HL-60 (cell line): ENCODE measurements at regions not wholly inside any gene's neighbourhood (a gene's known extent, or its start where the extent isn't known, plus 50 kb on each side); places are given as distances from the start of the nearest gene placed in this dataset.

Experiments
- DNase-seq, 2 experiments: peaks; one replicate each; pipeline ENCODE4 v3.0.0-alpha.2; 2010 to 2020; ENCODE audit warnings: low read depth in 1 of 2, low spot score in 1 of 2
- H3K27ac ChIP-seq: fragments of 250-450 bp; sonication (Bioruptor Pico); replicated peaks from 2 replicates; pipeline ENCODE4 v1.5.1; 2020; ENCODE audit warnings: mild to moderate bottlenecking, moderate library complexity
- H3K27me3 ChIP-seq: fragments of 250-450 bp; sonication (Bioruptor Pico); 2 replicates; pipeline ENCODE4 v1.5.1; 2021; ENCODE audit warnings: mild to moderate bottlenecking, moderate library complexity; ENCODE audit not compliant: insufficient read depth, poor library complexity, severe bottlenecking
- H3K4me3 ChIP-seq: replicated peaks from 2 replicates; pipeline ENCODE4 v1.5.1; 2011; ENCODE audit warnings: mild to moderate bottlenecking, control low read depth, low read length; ENCODE audit not compliant: insufficient read depth
- GABPA ChIP-seq: IDR thresholded peaks from 2 replicates; pipeline ENCODE4 v1.6.1; 2012; ENCODE audit warnings: low read depth
- POLR2AphosphoS5 ChIP-seq: IDR thresholded peaks from 2 replicates; pipeline ENCODE4 v1.6.1; 2012; ENCODE audit warnings: low read depth
- SPI1 ChIP-seq: IDR thresholded peaks from 2 replicates; pipeline ENCODE4 v1.6.1; 2012; ENCODE audit warnings: low read depth, mild to moderate bottlenecking, borderline replicate concordance
- TF ChIP-seq, protein P1 (sequence below): IDR thresholded peaks from one replicate; pipeline ENCODE4 v1.5.1; 2011; ENCODE audit warnings: low read length, control low read depth, inconsistent platforms; ENCODE audit not compliant: insufficient read depth
- TF ChIP-seq, protein P2 (sequence below): IDR thresholded peaks from 2 replicates; pipeline ENCODE4 v1.6.1; 2012; ENCODE audit warnings: low read depth; ENCODE audit not compliant: insufficient replicate concordance

DNA sequence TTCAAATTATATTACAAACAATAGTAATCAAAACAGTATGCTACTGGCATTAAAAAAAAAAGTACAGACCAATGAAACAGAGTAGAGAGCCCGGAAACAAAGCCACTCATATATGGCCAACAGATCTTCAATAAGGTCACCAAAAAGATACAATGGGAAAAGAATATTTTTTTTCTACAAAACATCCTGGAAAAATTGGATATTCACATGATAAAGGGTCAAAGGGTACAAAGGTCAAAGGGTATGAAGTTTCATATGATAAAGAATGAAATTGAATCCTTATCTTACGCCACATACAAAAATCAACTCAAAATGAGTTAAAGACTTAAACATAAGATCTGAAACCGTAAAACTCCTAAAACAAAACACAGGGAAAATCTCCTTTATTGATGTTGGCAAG lies 168.5 kb upstream of the PELI2 start:
- Histone ChIP-seq H3K27me3 (peaks cover 2% of the 10 kb centered on the region), H3K27ac (no peak overlapping the region), H3K4me3 (no peak overlapping the region)
- TF ChIP-seq GABPA (no peak), POLR2AphosphoS5 (no peak), SPI1 (no peak)
- TF ChIP-seq, protein P1, sequence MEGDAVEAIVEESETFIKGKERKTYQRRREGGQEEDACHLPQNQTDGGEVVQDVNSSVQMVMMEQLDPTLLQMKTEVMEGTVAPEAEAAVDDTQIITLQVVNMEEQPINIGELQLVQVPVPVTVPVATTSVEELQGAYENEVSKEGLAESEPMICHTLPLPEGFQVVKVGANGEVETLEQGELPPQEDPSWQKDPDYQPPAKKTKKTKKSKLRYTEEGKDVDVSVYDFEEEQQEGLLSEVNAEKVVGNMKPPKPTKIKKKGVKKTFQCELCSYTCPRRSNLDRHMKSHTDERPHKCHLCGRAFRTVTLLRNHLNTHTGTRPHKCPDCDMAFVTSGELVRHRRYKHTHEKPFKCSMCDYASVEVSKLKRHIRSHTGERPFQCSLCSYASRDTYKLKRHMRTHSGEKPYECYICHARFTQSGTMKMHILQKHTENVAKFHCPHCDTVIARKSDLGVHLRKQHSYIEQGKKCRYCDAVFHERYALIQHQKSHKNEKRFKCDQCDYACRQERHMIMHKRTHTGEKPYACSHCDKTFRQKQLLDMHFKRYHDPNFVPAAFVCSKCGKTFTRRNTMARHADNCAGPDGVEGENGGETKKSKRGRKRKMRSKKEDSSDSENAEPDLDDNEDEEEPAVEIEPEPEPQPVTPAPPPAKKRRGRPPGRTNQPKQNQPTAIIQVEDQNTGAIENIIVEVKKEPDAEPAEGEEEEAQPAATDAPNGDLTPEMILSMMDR = no peak
- TF ChIP-seq, protein P2, sequence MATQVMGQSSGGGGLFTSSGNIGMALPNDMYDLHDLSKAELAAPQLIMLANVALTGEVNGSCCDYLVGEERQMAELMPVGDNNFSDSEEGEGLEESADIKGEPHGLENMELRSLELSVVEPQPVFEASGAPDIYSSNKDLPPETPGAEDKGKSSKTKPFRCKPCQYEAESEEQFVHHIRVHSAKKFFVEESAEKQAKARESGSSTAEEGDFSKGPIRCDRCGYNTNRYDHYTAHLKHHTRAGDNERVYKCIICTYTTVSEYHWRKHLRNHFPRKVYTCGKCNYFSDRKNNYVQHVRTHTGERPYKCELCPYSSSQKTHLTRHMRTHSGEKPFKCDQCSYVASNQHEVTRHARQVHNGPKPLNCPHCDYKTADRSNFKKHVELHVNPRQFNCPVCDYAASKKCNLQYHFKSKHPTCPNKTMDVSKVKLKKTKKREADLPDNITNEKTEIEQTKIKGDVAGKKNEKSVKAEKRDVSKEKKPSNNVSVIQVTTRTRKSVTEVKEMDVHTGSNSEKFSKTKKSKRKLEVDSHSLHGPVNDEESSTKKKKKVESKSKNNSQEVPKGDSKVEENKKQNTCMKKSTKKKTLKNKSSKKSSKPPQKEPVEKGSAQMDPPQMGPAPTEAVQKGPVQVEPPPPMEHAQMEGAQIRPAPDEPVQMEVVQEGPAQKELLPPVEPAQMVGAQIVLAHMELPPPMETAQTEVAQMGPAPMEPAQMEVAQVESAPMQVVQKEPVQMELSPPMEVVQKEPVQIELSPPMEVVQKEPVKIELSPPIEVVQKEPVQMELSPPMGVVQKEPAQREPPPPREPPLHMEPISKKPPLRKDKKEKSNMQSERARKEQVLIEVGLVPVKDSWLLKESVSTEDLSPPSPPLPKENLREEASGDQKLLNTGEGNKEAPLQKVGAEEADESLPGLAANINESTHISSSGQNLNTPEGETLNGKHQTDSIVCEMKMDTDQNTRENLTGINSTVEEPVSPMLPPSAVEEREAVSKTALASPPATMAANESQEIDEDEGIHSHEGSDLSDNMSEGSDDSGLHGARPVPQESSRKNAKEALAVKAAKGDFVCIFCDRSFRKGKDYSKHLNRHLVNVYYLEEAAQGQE = no peak
- DNase-seq = no peak

DNA sequence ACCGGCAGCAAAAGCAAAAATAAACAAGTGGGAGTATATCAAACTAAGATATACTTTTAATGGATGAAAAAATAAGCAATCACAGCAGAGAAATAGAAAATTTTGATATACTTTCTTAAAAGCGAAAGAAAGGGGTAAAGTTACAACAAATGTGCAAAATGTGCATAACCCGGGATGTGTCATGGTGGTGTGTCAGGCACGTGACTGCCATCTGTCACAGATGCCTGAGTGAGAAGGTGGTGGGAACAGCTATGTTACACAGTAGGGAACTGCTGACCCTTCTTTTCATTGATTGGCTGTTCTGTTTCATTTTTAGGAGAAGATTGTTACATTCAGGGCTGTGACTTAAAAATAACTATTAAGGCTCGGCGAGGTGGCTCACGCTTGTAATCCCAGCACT lies 168.1 kb upstream of the PELI2 start:
- TF ChIP-seq SPI1 (no peak), GABPA (no peak), POLR2AphosphoS5 (no peak)
- TF ChIP-seq, protein P2 = no peak
- TF ChIP-seq, protein P1 = no peak
- H3K27ac ChIP-seq = no peak overlapping the region

DNA sequence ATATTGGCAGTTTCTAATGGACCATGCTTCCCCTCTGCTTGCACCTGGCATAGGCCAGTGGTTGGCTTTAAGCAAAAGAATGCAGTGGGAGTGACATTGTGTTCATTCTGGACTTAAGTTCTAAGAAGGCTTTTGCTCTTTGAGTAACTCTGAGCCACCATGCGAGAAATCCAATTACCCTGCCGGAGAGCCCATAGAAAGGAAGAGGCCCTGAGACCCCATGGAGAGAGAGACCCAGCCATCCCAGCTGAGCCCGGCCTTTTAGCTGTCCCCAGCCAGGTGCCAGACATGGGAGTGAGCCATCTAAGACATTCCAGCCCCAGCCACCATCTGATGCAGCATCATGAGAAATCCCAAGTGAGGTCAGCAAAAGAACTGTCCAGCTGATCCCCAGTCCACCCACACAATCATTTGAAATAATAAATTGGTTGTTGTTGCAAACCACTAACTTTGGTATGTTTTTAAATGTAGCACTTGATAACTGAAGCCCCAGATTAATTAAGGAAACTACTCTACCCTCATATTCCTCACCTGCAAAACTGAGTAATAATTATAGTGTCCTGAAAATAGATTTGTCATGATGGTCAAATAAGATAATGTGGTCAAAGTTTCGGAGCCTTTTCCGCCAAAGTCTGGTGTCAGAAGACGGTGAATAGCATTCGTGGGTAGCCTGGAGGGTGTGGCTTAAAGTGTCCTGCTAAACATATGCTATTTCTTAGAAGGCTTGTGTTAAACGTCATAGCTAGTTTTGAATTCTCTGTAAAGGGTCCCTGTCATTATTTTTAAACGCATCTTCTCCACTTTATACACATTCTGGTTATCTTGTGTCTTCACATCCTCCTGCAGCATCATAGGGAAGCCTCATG lies 166.6 kb upstream of the PELI2 start:
- TF ChIP-seq, protein P1 = no peak
- TF ChIP-seq POLR2AphosphoS5 (no peak), SPI1 (no peak), GABPA (no peak)
- TF ChIP-seq, protein P2 = no peak
- Histone ChIP-seq H3K27ac (no peak overlapping the region), H3K27me3 (peaks cover 2% of the 10 kb centered on the region), H3K4me3 (no peak overlapping the region)
- no peak for DNase-seq

More for the DNA sequence above, 168.1 kb upstream of the PELI2 start:
- DNase-seq = no peak
- Histone ChIP-seq H3K4me3 (no peak overlapping the region), H3K27me3 (peaks cover 2% of the 10 kb centered on the region)
